Thyroid gland (tissue), 4 donors: ENCODE measurements at regions not wholly inside any gene's neighbourhood (a gene's known extent, or its start where the extent isn't known, plus 50 kb on each side); places are given as distances from the start of the nearest gene placed in this dataset.

Source experiments
- DNase-seq, 2 donors: peaks; one replicate each; pipeline ENCODE4 v3.0.0-alpha.2; 2019
- H3K27ac ChIP-seq, 3 donors: fragments of 200-600 bp; sonication (generic); 1 replicate in 2 of 3; 2 replicates in 1 of 3; pipeline ENCODE4 v1.5.1; 2016 to 2019; ENCODE audit warnings: mild to moderate bottlenecking in 1 of 3, moderate library complexity in 1 of 3
- H3K27me3 ChIP-seq: fragments of 200-600 bp; sonication (generic); one replicate; pipeline ENCODE4 v1.5.1; 2019
- H3K36me3 ChIP-seq, 2 donors: fragments of 200-600 bp; sonication (generic); one replicate each; pipeline ENCODE4 v1.5.1; 2016 to 2019
- H3K4me1 ChIP-seq, 2 donors: fragments of 200-600 bp; sonication (generic); one replicate each; pipeline ENCODE4 v1.5.1; 2017 to 2019
- H3K4me3 ChIP-seq, 3 donors: fragments of 200-600 bp; sonication (generic); replicated peaks in 1 of 3; 1 replicate in 2 of 3; 2 replicates in 1 of 3; pipeline ENCODE4 v1.5.1; 2016; ENCODE audit warnings: mild to moderate bottlenecking in 1 of 3
- H3K9me3 ChIP-seq: fragments of 200-600 bp; sonication (generic); one replicate; pipeline ENCODE4 v1.5.1; 2017
- CTCF ChIP-seq, 6 experiments: fragments of 200-600 bp in 3 of 6; fragments of 450-650 bp in 3 of 6; sonication (generic) in 3 of 6; IDR thresholded peaks; one replicate each; pipeline ENCODE4 v1.5.1; 2016 to 2019; ENCODE audit warnings: antibody characterized with exemption in 6 of 6, mild to moderate bottlenecking in 2 of 6, inconsistent platforms in 1 of 6, moderate library complexity in 1 of 6
- POLR2A ChIP-seq, 2 donors: fragments of 450-650 bp; IDR thresholded peaks; one replicate each; pipeline ENCODE4 v1.6.1; 2017; ENCODE audit warnings: antibody characterized with exemption in 2 of 2, mild to moderate bottlenecking in 2 of 2, moderate library complexity in 1 of 2
- WGBS, 2 donors: methylation state at CpG; one replicate each; pipeline ENCODE4 v1.1.5; 2017; 5-methylcytosine and 5-hydroxymethylcytosine counted together
- intact Hi-C: fragments of 100-400 bp; cut with DNase I; formaldehyde crosslinking; loops from one replicate; pipeline ENCODE4 v1.15.1; 2023

- WGBS, 2 donors, result 22 to 23% methylated on average over 2 of the region's 2 CpGs
Observed at GRCh38 chr4:104549736-104550135, 55.0 kb upstream of the CXXC4 start.

GRCh38 chr4:104559502-104559901, 64.8 kb upstream of the CXXC4 start:
- H3K27ac ChIP-seq, result no peak overlapping the region
- no peak overlapping the region for H3K4me3 ChIP-seq
- no peaks in the 10 kb centered on the region for H3K4me1 ChIP-seq
- H3K27me3 ChIP-seq, result no peaks in the 10 kb centered on the region
- no peak for TF ChIP-seq POLR2A (IDR thresholded peaks at IDR 0.05)
- no peak for TF ChIP-seq CTCF (IDR thresholded peaks at IDR 0.05)
- no peaks in the 10 kb centered on the region for H3K36me3 ChIP-seq
- DNase-seq, result no peak
- H3K9me3 ChIP-seq, result no peaks in the 10 kb centered on the region
- intact Hi-C loops, result no loop called here
- 80 to 92% methylated on average over 1 of the region's 1 CpG for WGBS, 2 donors

More at GRCh38 chr4:104549736-104550135, 55.0 kb upstream of the CXXC4 start:
- intact Hi-C loops, result no loop called here
- no peak for DNase-seq
- H3K9me3 ChIP-seq, result no peaks in the 10 kb centered on the region
- H3K36me3 ChIP-seq, result no peaks in the 10 kb centered on the region
- no peaks in the 10 kb centered on the region for H3K27me3 ChIP-seq
- no peak overlapping the region for H3K4me3 ChIP-seq
- no peaks in the 10 kb centered on the region for H3K4me1 ChIP-seq
- H3K27ac ChIP-seq, result no peak overlapping the region
- TF ChIP-seq POLR2A (IDR thresholded peaks at IDR 0.05) (no peak), CTCF (IDR thresholded peaks at IDR 0.05) (no peak)

GRCh38 chr4:104571341-104571740, 76.6 kb upstream of the CXXC4 start:
- H3K27me3 ChIP-seq, result no peaks in the 10 kb centered on the region
- no peak for DNase-seq
- H3K4me3 ChIP-seq, result no peak overlapping the region
- WGBS, 2 donors, result 88% methylated on average over 2 of the region's 2 CpGs
- H3K36me3 ChIP-seq, result no peaks in the 10 kb centered on the region
- H3K9me3 ChIP-seq, result no peaks in the 10 kb centered on the region
- H3K27ac ChIP-seq, result no peak overlapping the region
- intact Hi-C loops, result no loop called here
- peaks cover 0 to 5% of the 10 kb centered on the region in 2 donors for H3K4me1 ChIP-seq
- no peak for TF ChIP-seq CTCF (IDR thresholded peaks at IDR 0.05)
- no peak for TF ChIP-seq POLR2A (IDR thresholded peaks at IDR 0.05)

- Histone ChIP-seq H3K36me3 (no peaks in the 10 kb centered on the region), H3K27ac (no peak overlapping the region), H3K4me1 (peaks cover 0 to 5% of the 10 kb centered on the region in 2 donors), H3K27me3 (no peaks in the 10 kb centered on the region), H3K9me3 (no peaks in the 10 kb centered on the region), H3K4me3 (no peak overlapping the region)
- WGBS, 2 donors, result 37 to 50% methylated on average over 4 of the region's 4 CpGs
- no peak for TF ChIP-seq CTCF (IDR thresholded peaks at IDR 0.05)
- TF ChIP-seq POLR2A (IDR thresholded peaks at IDR 0.05), result no peak
- intact Hi-C loops, result no loop called here
- DNase-seq, result no peak
Observed at GRCh38 chr4:104574371-104574770, 79.7 kb upstream of the CXXC4 start.

GRCh38 chr4:104575278-104575677, 80.6 kb upstream of the CXXC4 start:
- Histone ChIP-seq H3K27me3 (no peaks in the 10 kb centered on the region), H3K4me3 (no peak overlapping the region), H3K4me1 (peaks cover 0 to 5% of the 10 kb centered on the region in 2 donors), H3K9me3 (no peaks in the 10 kb centered on the region), H3K36me3 (no peaks in the 10 kb centered on the region), H3K27ac (peak overlapping the region in 1 of 3 donors; percentile 33)
- no peak for TF ChIP-seq POLR2A (IDR thresholded peaks at IDR 0.05)
- no peak for TF ChIP-seq CTCF (IDR thresholded peaks at IDR 0.05)
- WGBS, 2 donors, result 40 to 44% methylated on average over 1 of the region's 1 CpG
- DNase-seq, result peak; percentile 52 to 65
- intact Hi-C loops, result no loop called here
